GM12878 (cell line): ENCODE measurements at regions not wholly inside any gene's neighbourhood (a gene's known extent, or its start where the extent isn't known, plus 50 kb on each side); places are given as distances from the start of the nearest gene placed in this dataset.

Experiments used
- ATAC-seq: fragments of 200-7000 bp; cut with Tn5 transposase; 3 replicates; pipeline ENCODE4 v1.9.1; 2020; ENCODE audit warnings: mild to moderate bottlenecking, moderate library complexity
- BruUV-seq: library from RNA; stranded (reverse); fragments of 400-500 nt; replicated peaks from 2 replicates; lab custom pipeline; 2021; lab: Mats Ljungman, UMichigan
- CTCF ChIA-PET: fragments of 300-600 bp; sonication (Branson Sonifier 250); formaldehyde crosslinking; extraction: SDS; loops from one replicate; lab custom pipeline; 2021; ENCODE audit warnings: inconsistent platforms; lab: Yijun Ruan, JAX
- POLR2A ChIA-PET: fragments of 350-600 bp; formaldehyde crosslinking; extraction: SDS; loops from one replicate; lab custom pipeline; 2021; ENCODE audit warnings: inconsistent platforms; lab: Charles Lee
- RAD21 ChIA-PET: fragments of 300-600 bp; sonication (Branson Sonifier 250); formaldehyde crosslinking; loops from one replicate; lab custom pipeline; 2023; ENCODE audit warnings: antibody characterized with exemption; ENCODE audit not compliant: unreplicated experiment; lab: Charles Lee
- SMC1A ChIA-PET: fragments of 300-600 bp; sonication (Branson Sonifier 250); formaldehyde crosslinking; loops from one replicate; lab custom pipeline; 2023; ENCODE audit not compliant: unreplicated experiment, uncharacterized antibody; lab: Charles Lee
- DNase-seq: peaks from one replicate; pipeline ENCODE4 v3.0.0-alpha.2; 2011; ENCODE audit warnings: low read depth, low spot score
- FAIRE-seq: peaks from 3 replicates; lab custom pipeline; 2011; peaks lifted over from hg19 to GRCh38; lab: Jason Lieb, UNC
- H2AFZ ChIP-seq: 2 replicates; pipeline ENCODE4 v1.6.0; 2011; ENCODE audit warnings: low read depth, low read length, control low read depth; ENCODE audit not compliant: control insufficient read depth
- H3K27ac ChIP-seq: 2 replicates; pipeline ENCODE4 v1.5.1; 2011; ENCODE audit warnings: control low read depth; ENCODE audit not compliant: control insufficient read depth, insufficient read depth
- H3K27me3 ChIP-seq, 2 experiments: replicated peaks in 1 of 2; 2 replicates each; pipeline versions ENCODE4 v1.6.0 to v1.6.1; 2011; ENCODE audit warnings: low read length in 1 of 2; ENCODE audit not compliant: control insufficient read depth in 2 of 2, insufficient read depth in 2 of 2
- H3K36me3 ChIP-seq, 2 experiments: 2 replicates each; pipeline ENCODE4 v1.5.1; 2011; ENCODE audit warnings: low read length in 1 of 2; ENCODE audit not compliant: control insufficient read depth in 2 of 2, insufficient read depth in 2 of 2
- H3K4me1 ChIP-seq: 2 replicates; pipeline ENCODE4 v1.6.1; 2011; ENCODE audit warnings: mild to moderate bottlenecking, low read length, moderate library complexity, mixed read lengths; ENCODE audit not compliant: control insufficient read depth, insufficient read depth
- H3K4me2 ChIP-seq: 2 replicates; pipeline ENCODE4 v1.6.0; 2011; ENCODE audit warnings: control low read depth; ENCODE audit not compliant: control insufficient read depth, insufficient read depth
- H3K4me3 ChIP-seq: fragments of 200-600 bp; sonication (generic); 2 replicates; pipeline ENCODE4 v1.5.1; 2016
- H3K79me2 ChIP-seq: 2 replicates; pipeline ENCODE4 v1.6.0; 2011; ENCODE audit warnings: low read length; ENCODE audit not compliant: control insufficient read depth, insufficient read depth
- H3K9ac ChIP-seq: 2 replicates; pipeline ENCODE4 v1.8.0; 2011; ENCODE audit warnings: low read length, control low read depth, mixed read lengths; ENCODE audit not compliant: control insufficient read depth, insufficient read depth
- H3K9me3 ChIP-seq: replicated peaks from 3 replicates; pipeline ENCODE4 v1.5.1; 2011; ENCODE audit warnings: mild to moderate bottlenecking, low read length; ENCODE audit not compliant: control insufficient read depth, insufficient read depth
- H4K20me1 ChIP-seq: 2 replicates; pipeline ENCODE4 v1.6.0; 2011; ENCODE audit not compliant: control insufficient read depth, insufficient read depth
- ATF7 ChIP-seq: fragments of 450-650 bp; IDR thresholded peaks from 2 replicates; pipeline ENCODE4 v1.6.1; 2016; ENCODE audit warnings: low read depth, mild to moderate bottlenecking
- CHD4 ChIP-seq: fragments of 200-600 bp; sonication (generic); IDR thresholded peaks from 2 replicates; pipeline ENCODE4 v1.6.1; 2016; ENCODE audit warnings: mild to moderate bottlenecking
- FOXK2 ChIP-seq: fragments of 450-650 bp; IDR thresholded peaks from 2 replicates; pipeline ENCODE4 v1.6.1; 2017; ENCODE audit warnings: mild to moderate bottlenecking, moderate library complexity
- MYB ChIP-seq: fragments of 150-350 bp; IDR thresholded peaks from 2 replicates; pipeline ENCODE4 v1.6.1; 2014; ENCODE audit warnings: mild to moderate bottlenecking, low read depth, low read length, borderline replicate concordance
- NFYB ChIP-seq: IDR thresholded peaks from 2 replicates; pipeline ENCODE4 v1.6.1; 2011; ENCODE audit warnings: low read depth, mild to moderate bottlenecking, low read length, improper control_type of control experiment, moderate library complexity; ENCODE audit not compliant: insufficient read depth
- NR2C2 ChIP-seq: IDR thresholded peaks from 2 replicates; pipeline ENCODE4 v1.6.1; 2011; ENCODE audit warnings: borderline replicate concordance, low read depth; ENCODE audit not compliant: control insufficient read depth, insufficient read length
- RFX5 ChIP-seq: IDR thresholded peaks from 2 replicates; pipeline ENCODE4 v1.6.1; 2011; ENCODE audit warnings: low read depth, low read length, improper control_type of control experiment
- STAT1 ChIP-seq: fragments of 450-650 bp; conservative IDR thresholded peaks from 2 replicates; pipeline ENCODE4 v1.6.1; 2014; ENCODE audit warnings: antibody characterized with exemption, mild to moderate bottlenecking
- SUPT20H ChIP-seq: IDR thresholded peaks from 2 replicates; pipeline ENCODE4 v1.6.1; 2011; ENCODE audit warnings: low read depth, mild to moderate bottlenecking, low read length, moderate library complexity, borderline replicate concordance; ENCODE audit not compliant: control insufficient read depth
- TAF1 ChIP-seq: IDR thresholded peaks from 2 replicates; pipeline ENCODE4 v1.6.1; 2011; ENCODE audit warnings: mild to moderate bottlenecking, low read depth, low read length, borderline replicate concordance
- WRNIP1 ChIP-seq: IDR thresholded peaks from 2 replicates; pipeline ENCODE4 v1.6.1; 2011; ENCODE audit warnings: low read depth, low read length, improper control_type of control experiment, borderline replicate concordance
- ZNF384 ChIP-seq: IDR thresholded peaks from 2 replicates; pipeline ENCODE4 v1.6.1; 2012; ENCODE audit warnings: low read depth, mild to moderate bottlenecking, low read length, improper control_type of control experiment, borderline replicate concordance
- in situ Hi-C: fragments of 300-500 bp; cut with MboI; formaldehyde crosslinking; loops from 9 replicates; pipeline ENCODE4 v1.14.3; 2018; ENCODE audit warnings: mixed read lengths
- intact Hi-C: fragments of 100-400 bp; cut with micrococcal nuclease; formaldehyde crosslinking; loops from one replicate; pipeline ENCODE4 v1.14.2; 2022; ENCODE audit not compliant: unreplicated experiment
- TF ChIP-seq, protein P1 (sequence below): fragments of 450-650 bp; IDR thresholded peaks from 2 replicates; pipeline ENCODE4 v1.6.1; 2018; ENCODE audit warnings: mild to moderate bottlenecking, low read depth, moderate library complexity; ENCODE audit not compliant: partially characterized antibody

DNA sequence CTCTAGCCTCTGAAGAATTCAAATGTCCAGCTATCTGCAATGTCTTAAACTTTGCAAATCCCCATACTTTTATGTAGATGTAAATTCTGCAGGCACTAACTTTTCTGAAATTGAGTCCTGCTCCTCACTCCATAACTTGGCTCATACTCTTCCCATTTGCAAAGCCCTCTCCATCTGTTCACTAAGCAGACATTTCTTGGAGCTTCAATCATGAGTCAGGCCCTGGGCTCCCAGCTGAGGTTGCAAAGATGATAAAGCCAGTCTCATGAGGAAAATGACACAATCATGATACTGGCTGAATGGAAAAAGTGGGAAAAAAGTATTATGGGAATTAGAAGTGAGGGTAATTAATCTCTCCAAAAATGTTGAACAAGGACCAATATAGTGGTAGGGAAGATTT is 507.6 kb downstream of the NR2F2 start:
- in situ Hi-C loops = no loop called here
- RAD21 ChIA-PET = no interaction called here

More for the DNA sequence above, 507.6 kb downstream of the NR2F2 start:
- POLR2A ChIA-PET = no interaction called here
- Histone ChIP-seq H3K36me3 (no peaks in the 10 kb centered on the region), H4K20me1 (no peaks in the 10 kb centered on the region), H3K4me2 (no peak overlapping the region), H3K4me1 (no peaks in the 10 kb centered on the region), H3K79me2 (no peaks in the 10 kb centered on the region), H3K27ac (no peak overlapping the region), H3K4me3 (no peak overlapping the region), H3K9me3 (no peaks in the 10 kb centered on the region), H3K9ac (no peak overlapping the region), H3K27me3 (no peaks in the 10 kb centered on the region), H2AFZ (no peak overlapping the region)
- FAIRE-seq (no peak), DNase-seq (no peak), ATAC-seq (no peak)
- intact Hi-C loops = no loop called here
- no TSS peak for BruUV-seq
- SMC1A ChIA-PET = interaction anchor here (1.2 to 1.5 kb wide), 2 partner anchors 10 to 399 kb away, joined by 3 to 4 read pairs; no protein-coding TSS in a partner anchor
- CTCF ChIA-PET = interaction anchor here (0.5 to 1.7 kb wide), 2 partner anchors 10 to 12 kb away, joined by 3 to 6 read pairs; no protein-coding TSS in a partner anchor
- no peak for TF ChIP-seq RFX5
- no peak for TF ChIP-seq WRNIP1
- no peak for TF ChIP-seq FOXK2
- TF ChIP-seq NR2C2 = no peak
- no peak for TF ChIP-seq NFYB
- no peak for TF ChIP-seq ATF7
- TF ChIP-seq, protein P1, sequence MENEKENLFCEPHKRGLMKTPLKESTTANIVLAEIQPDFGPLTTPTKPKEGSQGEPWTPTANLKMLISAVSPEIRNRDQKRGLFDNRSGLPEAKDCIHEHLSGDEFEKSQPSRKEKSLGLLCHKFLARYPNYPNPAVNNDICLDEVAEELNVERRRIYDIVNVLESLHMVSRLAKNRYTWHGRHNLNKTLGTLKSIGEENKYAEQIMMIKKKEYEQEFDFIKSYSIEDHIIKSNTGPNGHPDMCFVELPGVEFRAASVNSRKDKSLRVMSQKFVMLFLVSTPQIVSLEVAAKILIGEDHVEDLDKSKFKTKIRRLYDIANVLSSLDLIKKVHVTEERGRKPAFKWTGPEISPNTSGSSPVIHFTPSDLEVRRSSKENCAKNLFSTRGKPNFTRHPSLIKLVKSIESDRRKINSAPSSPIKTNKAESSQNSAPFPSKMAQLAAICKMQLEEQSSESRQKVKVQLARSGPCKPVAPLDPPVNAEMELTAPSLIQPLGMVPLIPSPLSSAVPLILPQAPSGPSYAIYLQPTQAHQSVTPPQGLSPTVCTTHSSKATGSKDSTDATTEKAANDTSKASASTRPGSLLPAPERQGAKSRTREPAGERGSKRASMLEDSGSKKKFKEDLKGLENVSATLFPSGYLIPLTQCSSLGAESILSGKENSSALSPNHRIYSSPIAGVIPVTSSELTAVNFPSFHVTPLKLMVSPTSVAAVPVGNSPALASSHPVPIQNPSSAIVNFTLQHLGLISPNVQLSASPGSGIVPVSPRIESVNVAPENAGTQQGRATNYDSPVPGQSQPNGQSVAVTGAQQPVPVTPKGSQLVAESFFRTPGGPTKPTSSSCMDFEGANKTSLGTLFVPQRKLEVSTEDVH = no peak
- no peak for TF ChIP-seq SUPT20H
- no peak for TF ChIP-seq MYB
- TF ChIP-seq TAF1 = no peak
- TF ChIP-seq ZNF384 = no peak
- no peak for TF ChIP-seq STAT1
- TF ChIP-seq CHD4 = no peak
